ENCODE measurements at regions not wholly inside any gene's neighbourhood (a gene's known extent, or its start where the extent isn't known, plus 50 kb on each side); places are given as distances from the start of the nearest gene placed in this dataset.

DNA sequence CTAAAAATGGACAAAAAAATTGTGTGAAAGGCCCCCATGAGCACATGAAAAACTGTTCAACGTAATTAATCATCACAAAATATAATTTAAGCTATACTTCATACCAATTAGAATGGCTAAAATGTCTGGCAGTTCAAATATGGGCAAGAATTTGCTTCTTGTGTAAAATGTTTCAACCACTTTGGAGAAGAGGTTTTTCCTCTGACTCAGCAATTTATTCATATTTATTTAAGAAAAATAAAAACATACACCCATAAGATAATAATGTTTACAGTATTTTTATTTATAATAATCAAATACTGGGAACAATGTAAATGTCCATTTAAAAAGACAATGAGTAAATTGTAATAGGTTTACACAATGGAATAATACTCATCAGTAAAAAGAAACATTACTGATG lies 395.1 kb upstream of the KHDRBS2 start:
- no peak for TF ChIP-seq FOXM1 (IDR thresholded peaks at IDR 0.05; ENCODE audit: borderline replicate concordance, low read depth)
- TF ChIP-seq CEBPB (IDR thresholded peaks at IDR 0.05): no peak
- TF ChIP-seq ZBTB7A (IDR thresholded peaks at IDR 0.05; ENCODE audit: low read depth): no peak
- no peak for TF ChIP-seq EGR1 (IDR thresholded peaks at IDR 0.05)
- no peak for TF ChIP-seq TEAD4 (IDR thresholded peaks at IDR 0.05)
- TF ChIP-seq YY1 (IDR thresholded peaks at IDR 0.05; ENCODE audit: low read depth): no peak
- TF ChIP-seq TCF12 (IDR thresholded peaks at IDR 0.05; ENCODE audit: low read depth): no peak
- TF ChIP-seq NFIC (IDR thresholded peaks at IDR 0.05): no peak
- TF ChIP-seq CREB1 (IDR thresholded peaks at IDR 0.05; ENCODE audit: low read depth): no peak
- TF ChIP-seq EP300 (IDR thresholded peaks at IDR 0.05; ENCODE audit: borderline replicate concordance): no peak
- TF ChIP-seq TAF1 (IDR thresholded peaks at IDR 0.05; ENCODE audit: low read depth): no peak
- no peak for TF ChIP-seq RAD21 (IDR thresholded peaks at IDR 0.05; ENCODE audit: low read depth)
- TF ChIP-seq, protein P1, sequence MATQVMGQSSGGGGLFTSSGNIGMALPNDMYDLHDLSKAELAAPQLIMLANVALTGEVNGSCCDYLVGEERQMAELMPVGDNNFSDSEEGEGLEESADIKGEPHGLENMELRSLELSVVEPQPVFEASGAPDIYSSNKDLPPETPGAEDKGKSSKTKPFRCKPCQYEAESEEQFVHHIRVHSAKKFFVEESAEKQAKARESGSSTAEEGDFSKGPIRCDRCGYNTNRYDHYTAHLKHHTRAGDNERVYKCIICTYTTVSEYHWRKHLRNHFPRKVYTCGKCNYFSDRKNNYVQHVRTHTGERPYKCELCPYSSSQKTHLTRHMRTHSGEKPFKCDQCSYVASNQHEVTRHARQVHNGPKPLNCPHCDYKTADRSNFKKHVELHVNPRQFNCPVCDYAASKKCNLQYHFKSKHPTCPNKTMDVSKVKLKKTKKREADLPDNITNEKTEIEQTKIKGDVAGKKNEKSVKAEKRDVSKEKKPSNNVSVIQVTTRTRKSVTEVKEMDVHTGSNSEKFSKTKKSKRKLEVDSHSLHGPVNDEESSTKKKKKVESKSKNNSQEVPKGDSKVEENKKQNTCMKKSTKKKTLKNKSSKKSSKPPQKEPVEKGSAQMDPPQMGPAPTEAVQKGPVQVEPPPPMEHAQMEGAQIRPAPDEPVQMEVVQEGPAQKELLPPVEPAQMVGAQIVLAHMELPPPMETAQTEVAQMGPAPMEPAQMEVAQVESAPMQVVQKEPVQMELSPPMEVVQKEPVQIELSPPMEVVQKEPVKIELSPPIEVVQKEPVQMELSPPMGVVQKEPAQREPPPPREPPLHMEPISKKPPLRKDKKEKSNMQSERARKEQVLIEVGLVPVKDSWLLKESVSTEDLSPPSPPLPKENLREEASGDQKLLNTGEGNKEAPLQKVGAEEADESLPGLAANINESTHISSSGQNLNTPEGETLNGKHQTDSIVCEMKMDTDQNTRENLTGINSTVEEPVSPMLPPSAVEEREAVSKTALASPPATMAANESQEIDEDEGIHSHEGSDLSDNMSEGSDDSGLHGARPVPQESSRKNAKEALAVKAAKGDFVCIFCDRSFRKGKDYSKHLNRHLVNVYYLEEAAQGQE (IDR thresholded peaks at IDR 0.05; ENCODE audit: low read depth): no peak
- TF ChIP-seq, protein P2, sequence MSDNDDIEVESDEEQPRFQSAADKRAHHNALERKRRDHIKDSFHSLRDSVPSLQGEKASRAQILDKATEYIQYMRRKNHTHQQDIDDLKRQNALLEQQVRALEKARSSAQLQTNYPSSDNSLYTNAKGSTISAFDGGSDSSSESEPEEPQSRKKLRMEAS (IDR thresholded peaks at IDR 0.05): no peak
- TF ChIP-seq, protein P3, sequence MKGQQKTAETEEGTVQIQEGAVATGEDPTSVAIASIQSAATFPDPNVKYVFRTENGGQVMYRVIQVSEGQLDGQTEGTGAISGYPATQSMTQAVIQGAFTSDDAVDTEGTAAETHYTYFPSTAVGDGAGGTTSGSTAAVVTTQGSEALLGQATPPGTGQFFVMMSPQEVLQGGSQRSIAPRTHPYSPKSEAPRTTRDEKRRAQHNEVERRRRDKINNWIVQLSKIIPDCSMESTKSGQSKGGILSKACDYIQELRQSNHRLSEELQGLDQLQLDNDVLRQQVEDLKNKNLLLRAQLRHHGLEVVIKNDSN (IDR thresholded peaks at IDR 0.05): no peak

DNA sequence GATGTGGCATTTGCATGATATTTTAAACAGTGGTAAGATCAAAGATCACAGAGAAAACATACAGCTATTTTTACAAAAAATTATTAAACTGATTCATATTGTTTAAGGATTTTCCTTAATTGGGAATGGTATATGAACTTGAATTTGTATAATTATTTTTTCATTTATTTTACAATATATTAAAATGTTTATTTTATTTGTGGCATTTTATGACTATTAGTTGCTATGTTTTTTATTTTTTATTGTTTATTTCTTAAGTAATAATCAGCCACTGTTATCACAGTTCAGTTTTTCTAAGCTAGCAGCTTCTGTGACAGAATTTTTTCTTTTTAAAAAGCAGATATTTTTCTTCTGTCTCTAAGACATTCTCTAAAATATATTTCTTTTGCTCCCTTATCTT lies 387.0 kb upstream of the KHDRBS2 start:
- TF ChIP-seq TEAD4 (IDR thresholded peaks at IDR 0.05) (no peak), EGR1 (IDR thresholded peaks at IDR 0.05) (no peak), CEBPB (IDR thresholded peaks at IDR 0.05) (no peak), YY1 (IDR thresholded peaks at IDR 0.05; ENCODE audit: low read depth) (no peak), RAD21 (IDR thresholded peaks at IDR 0.05; ENCODE audit: low read depth) (no peak), CREB1 (IDR thresholded peaks at IDR 0.05; ENCODE audit: low read depth) (no peak), FOXM1 (IDR thresholded peaks at IDR 0.05; ENCODE audit: borderline replicate concordance, low read depth) (no peak), ZBTB7A (IDR thresholded peaks at IDR 0.05; ENCODE audit: low read depth) (no peak), NFIC (IDR thresholded peaks at IDR 0.05) (no peak), TCF12 (IDR thresholded peaks at IDR 0.05; ENCODE audit: low read depth) (no peak)
- TF ChIP-seq, protein P2 (IDR thresholded peaks at IDR 0.05): no peak
- TF ChIP-seq, protein P1 (IDR thresholded peaks at IDR 0.05; ENCODE audit: low read depth): no peak
- TF ChIP-seq, protein P3 (IDR thresholded peaks at IDR 0.05): no peak

DNA sequence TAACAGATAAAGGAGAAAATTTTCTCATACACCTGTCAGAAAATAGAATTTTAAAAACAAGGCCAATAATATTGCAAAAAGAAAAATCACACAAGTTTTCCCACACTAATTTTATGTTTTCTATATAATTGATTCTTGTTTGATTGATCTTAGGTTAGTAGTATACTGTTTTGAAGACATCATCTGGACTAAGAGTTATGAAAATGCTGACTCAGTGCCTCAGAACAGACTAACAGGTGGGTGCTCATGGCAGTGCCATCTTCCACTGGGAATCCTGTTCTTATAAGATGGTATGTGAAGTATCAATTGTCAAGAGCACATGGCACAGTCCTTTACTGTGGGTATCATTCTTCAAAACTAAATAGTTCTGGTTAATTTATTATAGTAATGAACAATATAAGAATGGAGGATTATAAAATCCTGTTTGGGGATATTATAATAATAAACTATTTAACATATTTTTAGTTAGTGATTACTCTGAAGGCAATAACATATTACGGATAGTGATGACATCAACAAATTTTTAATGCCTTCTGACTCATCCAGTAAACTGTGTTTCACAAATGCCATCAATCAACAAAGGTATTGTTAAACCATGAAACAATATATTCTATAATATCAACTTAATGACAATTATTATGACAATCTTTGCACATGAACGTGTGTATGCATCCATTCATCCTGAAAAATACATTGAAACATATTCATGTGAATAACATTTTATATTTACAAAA lies 384.6 kb upstream of the KHDRBS2 start:
- TF ChIP-seq TAF1 (IDR thresholded peaks at IDR 0.05; ENCODE audit: low read depth) (no peak), RAD21 (IDR thresholded peaks at IDR 0.05; ENCODE audit: low read depth) (no peak), EGR1 (IDR thresholded peaks at IDR 0.05) (no peak), NFIC (IDR thresholded peaks at IDR 0.05) (no peak), TCF12 (IDR thresholded peaks at IDR 0.05; ENCODE audit: low read depth) (no peak), CREB1 (IDR thresholded peaks at IDR 0.05; ENCODE audit: low read depth) (no peak), TEAD4 (IDR thresholded peaks at IDR 0.05) (no peak), EP300 (IDR thresholded peaks at IDR 0.05; ENCODE audit: borderline replicate concordance) (no peak), YY1 (IDR thresholded peaks at IDR 0.05; ENCODE audit: low read depth) (no peak)
- TF ChIP-seq, protein P2 (IDR thresholded peaks at IDR 0.05): no peak
- TF ChIP-seq, protein P1 (IDR thresholded peaks at IDR 0.05; ENCODE audit: low read depth): no peak

DNA sequence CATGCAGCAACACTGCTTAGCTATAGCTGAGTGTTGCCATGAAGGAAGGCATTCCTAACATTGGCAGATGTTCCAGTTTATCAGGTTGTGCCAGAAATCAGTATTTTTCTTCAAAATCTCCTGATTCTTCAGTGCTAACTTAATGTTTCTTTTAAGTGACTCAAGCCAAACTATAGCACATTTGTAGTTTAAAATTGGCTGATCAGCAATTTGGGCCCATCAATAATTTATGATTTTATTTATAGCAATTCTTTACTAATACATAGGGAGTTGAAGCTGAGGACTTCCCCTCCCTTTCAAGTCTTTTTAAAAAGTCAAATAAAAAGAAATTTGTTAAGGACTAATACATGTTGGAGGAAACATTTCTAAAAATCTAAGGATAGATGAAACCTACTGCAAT lies 383.8 kb upstream of the KHDRBS2 start:
- no peak for TF ChIP-seq FOXM1 (IDR thresholded peaks at IDR 0.05; ENCODE audit: borderline replicate concordance, low read depth)
- TF ChIP-seq TCF12 (IDR thresholded peaks at IDR 0.05; ENCODE audit: low read depth): no peak
- TF ChIP-seq TAF1 (IDR thresholded peaks at IDR 0.05; ENCODE audit: low read depth): no peak
